HFFc6 (cell line): ENCODE measurements at regions not wholly inside any gene's neighbourhood (a gene's known extent, or its start where the extent isn't known, plus 50 kb on each side); places are given as distances from the start of the nearest gene placed in this dataset.

Experiments used
- DNase-seq: peaks from one replicate; pipeline ENCODE4 v3.0.0-alpha.2; 2018
- H3K27ac Mint-ChIP-seq: 2 replicates; pipeline ENCODE4 v1.8.0; 2020; ENCODE audit warnings: mild to moderate bottlenecking, mixed read lengths
- H3K27me3 Mint-ChIP-seq: 2 replicates; pipeline ENCODE4 v1.8.0; 2021; ENCODE audit warnings: mild to moderate bottlenecking, moderate library complexity, mixed read lengths; ENCODE audit not compliant: insufficient read depth
- H3K36me3 Mint-ChIP-seq: 2 replicates; pipeline ENCODE4 v1.8.0; 2021; ENCODE audit warnings: low read depth, mixed read lengths
- H3K4me1 Mint-ChIP-seq: 2 replicates; pipeline ENCODE4 v1.8.0; 2020; ENCODE audit warnings: low read depth, mixed read lengths
- H3K4me3 Mint-ChIP-seq: 2 replicates; pipeline ENCODE4 v1.8.0; 2020; ENCODE audit warnings: mild to moderate bottlenecking, moderate library complexity, mixed read lengths
- H3K9me3 Mint-ChIP-seq: 2 replicates; pipeline ENCODE4 v1.8.0; 2020; ENCODE audit warnings: mild to moderate bottlenecking, mixed read lengths
- TF ChIP-seq, protein P1 (sequence below): fragments of 200-600 bp; sonication (generic); IDR thresholded peaks from 2 replicates; pipeline ENCODE4 v1.5.0; 2021; ENCODE audit warnings: antibody characterized with exemption, mild to moderate bottlenecking

DNA sequence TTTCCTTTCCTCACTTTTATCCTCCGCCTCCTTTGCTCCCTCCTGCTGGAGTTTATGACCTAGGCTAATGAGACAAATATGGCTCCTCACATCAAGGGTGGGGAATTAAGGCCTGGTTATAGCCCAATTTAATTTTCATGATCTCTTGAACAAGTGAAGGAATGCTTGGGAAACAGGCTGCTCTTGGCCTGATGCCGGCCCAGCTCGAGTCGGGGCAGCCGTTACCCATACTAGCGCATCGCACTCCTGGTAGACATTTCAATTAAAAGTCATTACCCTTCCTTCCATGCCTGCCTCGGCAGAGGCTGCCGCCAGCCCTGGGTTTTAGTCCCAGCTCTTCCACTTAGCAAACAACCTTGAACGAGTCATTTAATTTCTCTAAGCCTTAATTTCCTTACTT, 425.7 kb downstream of the TMEM38B start:
- Mint-ChIP-seq H3K27me3 (no peaks in the 10 kb centered on the region), H3K27ac (no peak overlapping the region), H3K36me3 (no peaks in the 10 kb centered on the region), H3K4me3 (no peak overlapping the region), H3K4me1 (no peaks in the 10 kb centered on the region), H3K9me3 (peaks cover 52% of the 10 kb centered on the region)
- no peak for DNase-seq
- TF ChIP-seq, protein P1, sequence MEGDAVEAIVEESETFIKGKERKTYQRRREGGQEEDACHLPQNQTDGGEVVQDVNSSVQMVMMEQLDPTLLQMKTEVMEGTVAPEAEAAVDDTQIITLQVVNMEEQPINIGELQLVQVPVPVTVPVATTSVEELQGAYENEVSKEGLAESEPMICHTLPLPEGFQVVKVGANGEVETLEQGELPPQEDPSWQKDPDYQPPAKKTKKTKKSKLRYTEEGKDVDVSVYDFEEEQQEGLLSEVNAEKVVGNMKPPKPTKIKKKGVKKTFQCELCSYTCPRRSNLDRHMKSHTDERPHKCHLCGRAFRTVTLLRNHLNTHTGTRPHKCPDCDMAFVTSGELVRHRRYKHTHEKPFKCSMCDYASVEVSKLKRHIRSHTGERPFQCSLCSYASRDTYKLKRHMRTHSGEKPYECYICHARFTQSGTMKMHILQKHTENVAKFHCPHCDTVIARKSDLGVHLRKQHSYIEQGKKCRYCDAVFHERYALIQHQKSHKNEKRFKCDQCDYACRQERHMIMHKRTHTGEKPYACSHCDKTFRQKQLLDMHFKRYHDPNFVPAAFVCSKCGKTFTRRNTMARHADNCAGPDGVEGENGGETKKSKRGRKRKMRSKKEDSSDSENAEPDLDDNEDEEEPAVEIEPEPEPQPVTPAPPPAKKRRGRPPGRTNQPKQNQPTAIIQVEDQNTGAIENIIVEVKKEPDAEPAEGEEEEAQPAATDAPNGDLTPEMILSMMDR = no peak

DNA sequence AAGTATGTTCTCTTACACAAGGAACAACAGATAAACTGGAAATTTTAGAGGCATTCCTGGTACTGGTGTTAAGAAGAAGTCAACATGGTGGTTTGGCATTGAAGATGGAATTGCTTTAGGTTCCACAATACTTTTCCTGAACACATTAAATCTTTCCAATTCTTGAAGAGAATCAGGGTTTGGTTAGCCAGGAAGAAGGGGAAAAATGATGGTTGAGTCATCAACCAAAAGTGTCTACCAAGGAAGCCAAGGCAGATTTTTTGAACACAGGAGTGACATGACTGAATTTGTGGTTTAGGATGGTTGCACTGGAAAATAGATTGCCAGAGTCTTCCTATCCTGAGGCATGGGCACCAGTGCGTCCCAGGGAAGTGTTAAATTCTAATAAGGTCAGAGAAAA, 433.4 kb downstream of the TMEM38B start:
- no peaks in the 10 kb centered on the region for H3K36me3 Mint-ChIP-seq
- peaks cover 25% of the 10 kb centered on the region for H3K9me3 Mint-ChIP-seq
- no peak overlapping the region for H3K4me3 Mint-ChIP-seq
- H3K27me3 Mint-ChIP-seq = no peaks in the 10 kb centered on the region
- DNase-seq = no peak
- TF ChIP-seq, protein P1 = no peak
- H3K27ac Mint-ChIP-seq = no peak overlapping the region
- H3K4me1 Mint-ChIP-seq = no peaks in the 10 kb centered on the region

DNA sequence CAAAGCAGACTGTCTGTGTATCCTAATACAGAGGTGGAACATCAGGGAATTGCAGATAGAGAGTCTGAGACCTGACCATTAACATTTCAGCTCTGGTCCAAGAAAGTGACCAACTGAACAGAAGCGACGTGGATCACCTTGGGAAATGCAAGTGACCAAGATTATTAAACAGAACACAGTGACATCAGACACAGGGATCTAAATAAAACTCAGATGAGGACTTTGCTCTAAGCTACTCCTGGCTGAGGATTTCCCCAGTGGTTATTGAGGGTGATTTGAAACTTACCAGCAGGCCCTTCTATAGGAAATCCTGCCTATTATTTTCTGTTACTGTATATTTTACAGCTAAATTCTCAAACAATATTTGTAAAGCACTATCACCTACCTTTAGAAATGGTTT, 436.0 kb downstream of the TMEM38B start:
- Mint-ChIP-seq H3K36me3 (no peaks in the 10 kb centered on the region), H3K9me3 (peaks cover 20% of the 10 kb centered on the region), H3K4me3 (no peak overlapping the region), H3K4me1 (no peaks in the 10 kb centered on the region), H3K27me3 (no peaks in the 10 kb centered on the region), H3K27ac (no peak overlapping the region)
- DNase-seq = no peak
- TF ChIP-seq, protein P1 = no peak

DNA sequence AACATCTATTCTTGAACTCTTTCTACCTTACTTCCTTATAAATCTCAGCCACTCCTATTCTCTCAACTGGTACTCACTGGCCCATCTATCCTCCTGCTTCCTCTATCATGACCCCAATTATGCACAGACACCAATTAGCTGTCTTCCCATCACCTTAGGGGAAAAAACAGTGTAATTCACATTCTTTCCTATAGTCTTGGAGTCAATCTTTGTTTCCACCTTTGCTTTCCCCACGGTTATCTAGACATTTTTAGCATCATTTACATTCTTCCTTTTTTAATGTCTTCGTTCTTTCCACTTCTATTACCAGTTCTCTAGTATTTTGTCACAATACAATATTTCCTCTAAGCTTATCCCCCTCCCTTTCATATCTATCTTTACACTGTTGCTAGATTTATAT, 449.4 kb downstream of the TMEM38B start:
- Mint-ChIP-seq H3K4me3 (no peak overlapping the region), H3K36me3 (no peaks in the 10 kb centered on the region), H3K27ac (no peak overlapping the region), H3K9me3 (peaks cover 48% of the 10 kb centered on the region), H3K4me1 (no peaks in the 10 kb centered on the region), H3K27me3 (no peaks in the 10 kb centered on the region)
- no peak for DNase-seq
- TF ChIP-seq, protein P1 = no peak

DNA sequence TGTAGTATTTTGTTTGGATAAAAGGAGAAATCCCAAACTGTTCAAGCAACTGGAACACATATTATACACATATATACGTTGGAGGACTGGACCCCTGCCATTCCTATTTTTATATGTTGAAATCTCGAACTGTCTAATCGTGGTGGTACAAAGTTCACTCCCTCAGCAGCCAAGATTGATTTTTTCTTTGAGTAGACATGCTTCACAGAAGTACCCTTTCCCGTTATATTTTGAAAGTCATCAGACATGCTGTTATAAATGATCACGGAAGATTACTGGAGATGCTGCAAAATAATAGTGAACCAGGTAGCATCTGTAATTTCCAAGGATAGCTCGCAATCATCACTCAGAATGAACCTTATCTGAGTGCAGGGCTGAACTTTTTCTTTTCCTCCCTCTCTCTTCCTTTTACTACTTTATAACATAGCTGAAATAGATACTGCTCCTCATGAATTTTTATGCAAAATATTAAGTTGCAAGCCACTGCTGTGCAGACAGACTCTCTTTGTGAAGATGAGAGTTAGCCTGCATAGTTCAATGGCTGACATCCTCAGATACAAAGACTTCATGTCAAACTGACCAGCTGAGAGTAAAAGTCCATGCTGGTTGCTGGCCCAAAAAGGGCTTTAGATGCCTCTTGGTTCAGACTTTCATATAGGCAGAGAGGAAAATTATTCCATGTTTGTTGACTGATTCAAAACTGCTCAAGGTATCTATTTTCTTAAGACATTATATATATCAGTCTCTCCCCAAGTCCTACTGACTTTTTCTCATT, 451.9 kb downstream of the TMEM38B start:
- TF ChIP-seq, protein P1 = no peak
- H3K27me3 Mint-ChIP-seq = no peaks in the 10 kb centered on the region
- no peaks in the 10 kb centered on the region for H3K4me1 Mint-ChIP-seq
- H3K9me3 Mint-ChIP-seq = peaks cover 34% of the 10 kb centered on the region
- no peaks in the 10 kb centered on the region for H3K36me3 Mint-ChIP-seq
- no peak for DNase-seq
- no peak overlapping the region for H3K27ac Mint-ChIP-seq
- no peak overlapping the region for H3K4me3 Mint-ChIP-seq
